ENCODE measurements at regions not wholly inside any gene's neighbourhood (a gene's known extent, or its start where the extent isn't known, plus 50 kb on each side); places are given as distances from the start of the nearest gene placed in this dataset.
"Not testable (repeated sequence)": the region's sequence is repeated elsewhere in the genome, so short reads cannot be mapped to it uniquely, and the experiment has no call there.

DNA sequence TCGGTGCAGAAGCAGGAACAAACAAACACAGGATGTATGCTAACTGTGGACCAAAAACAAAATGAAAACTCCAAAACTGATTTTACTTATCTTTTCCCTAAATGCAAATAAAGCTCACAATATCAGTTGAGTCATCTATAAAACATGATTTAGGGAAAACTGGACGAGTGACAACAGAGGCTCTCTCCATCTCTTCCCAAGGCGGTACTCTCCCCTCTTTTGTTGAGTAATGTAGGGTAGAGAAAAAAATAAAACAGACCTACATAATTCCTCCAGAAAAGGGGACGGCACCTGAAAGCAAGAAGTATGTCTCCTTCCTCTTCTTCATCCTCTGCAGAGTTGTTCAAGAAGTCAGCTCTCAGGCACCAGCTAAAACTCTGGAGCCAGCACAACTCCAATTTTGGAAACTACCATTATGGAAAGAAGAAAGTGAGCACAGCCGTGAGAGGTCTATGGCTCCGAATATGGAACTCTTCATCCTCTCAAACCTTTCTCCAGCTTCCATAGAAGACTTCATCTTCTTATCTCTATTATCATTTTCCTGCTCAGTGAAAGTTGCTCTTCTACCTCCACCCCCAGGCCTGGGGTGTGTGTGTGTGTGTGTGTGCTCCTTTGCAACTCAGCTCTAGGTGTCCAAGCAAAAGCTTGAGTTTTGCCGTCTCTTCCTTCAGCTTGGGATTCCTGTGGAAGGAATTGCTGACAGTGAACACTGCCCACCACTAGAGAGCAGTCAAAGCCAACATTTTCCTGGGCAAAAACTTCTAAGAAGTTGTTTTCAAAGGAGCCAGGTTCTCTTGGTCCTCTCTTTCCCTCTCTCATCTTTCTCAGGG is 155.4 kb downstream of the DIO2 start:
- DNase-seq: peak; percentile 52

DNA sequence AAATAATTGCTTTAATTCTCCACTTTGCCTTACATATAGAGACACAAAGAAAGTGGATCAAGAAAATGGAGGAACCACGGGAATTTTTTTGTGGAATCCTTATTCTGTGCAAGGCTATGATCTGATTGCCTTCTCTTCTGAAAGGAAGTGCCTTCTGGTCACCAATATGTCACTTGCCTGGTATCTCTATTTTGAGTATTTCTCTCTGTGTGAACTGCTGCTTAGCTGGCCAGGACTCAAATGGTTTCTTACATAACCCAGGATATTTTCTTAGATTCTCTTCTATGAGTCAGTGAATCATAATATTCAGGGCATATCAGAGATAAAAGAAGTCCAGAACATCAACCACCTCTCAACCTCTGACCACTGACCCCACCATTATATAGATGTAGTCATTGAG is 156.1 kb downstream of the DIO2 start:
- no peak for DNase-seq

DNA sequence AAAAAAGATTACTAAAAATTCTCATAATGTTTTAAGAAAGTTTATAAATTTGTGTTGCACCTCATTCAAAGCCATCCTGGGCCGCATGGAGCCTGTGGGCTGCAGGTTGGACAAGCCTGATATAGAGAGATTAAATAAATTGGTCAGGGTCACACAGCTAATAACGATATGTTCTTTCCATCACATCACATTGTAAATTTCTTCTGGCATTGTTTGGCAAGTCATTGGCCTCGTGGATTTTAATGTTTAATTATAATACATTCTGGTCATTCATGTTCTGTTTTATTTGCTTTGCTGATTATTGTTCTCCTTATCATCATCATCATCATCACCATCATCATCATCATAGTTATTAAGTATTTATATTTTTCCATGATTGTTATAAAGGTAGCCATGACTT is 157.3 kb downstream of the DIO2 start:
- DNase-seq: no peak

DNA sequence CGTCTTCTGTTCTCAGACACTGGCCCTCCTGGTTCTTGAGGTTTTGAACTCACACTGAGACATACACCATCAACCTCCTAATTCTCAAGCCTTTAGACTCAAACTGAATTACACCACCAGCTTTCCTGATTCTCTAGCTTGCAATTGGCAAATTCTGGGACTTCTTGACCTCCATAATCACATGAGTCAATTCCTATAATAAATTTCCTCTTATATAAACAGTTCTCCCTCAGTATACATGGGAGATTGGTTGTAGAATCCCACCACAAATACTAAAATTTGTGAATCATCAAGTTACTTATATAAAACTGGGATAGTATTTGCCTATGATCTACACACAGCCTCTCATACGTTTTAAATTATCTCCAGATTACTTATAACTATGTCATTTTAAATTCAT is 162.2 kb downstream of the DIO2 start:
- peak; percentile 62 for DNase-seq

DNA sequence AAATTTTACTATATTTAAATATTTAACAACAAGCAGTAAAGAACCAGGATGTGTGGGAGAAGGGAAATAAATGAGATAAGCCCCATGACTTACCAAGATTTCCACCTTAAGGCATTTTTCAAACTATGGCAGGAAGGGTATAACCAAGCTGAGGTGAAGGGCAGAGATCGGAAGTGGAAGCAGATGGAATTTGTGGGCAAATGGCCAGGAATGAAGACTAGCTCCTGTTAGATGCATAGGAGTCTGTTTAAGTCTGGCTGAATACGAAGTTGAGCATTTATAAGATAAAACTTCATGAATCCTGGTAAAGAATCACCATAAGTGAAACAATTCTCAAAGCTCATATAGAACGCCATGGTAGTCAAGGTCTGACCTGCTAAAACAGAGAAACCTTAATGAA is 163.5 kb downstream of the DIO2 start:
- DNase-seq: peak; percentile 21

DNA sequence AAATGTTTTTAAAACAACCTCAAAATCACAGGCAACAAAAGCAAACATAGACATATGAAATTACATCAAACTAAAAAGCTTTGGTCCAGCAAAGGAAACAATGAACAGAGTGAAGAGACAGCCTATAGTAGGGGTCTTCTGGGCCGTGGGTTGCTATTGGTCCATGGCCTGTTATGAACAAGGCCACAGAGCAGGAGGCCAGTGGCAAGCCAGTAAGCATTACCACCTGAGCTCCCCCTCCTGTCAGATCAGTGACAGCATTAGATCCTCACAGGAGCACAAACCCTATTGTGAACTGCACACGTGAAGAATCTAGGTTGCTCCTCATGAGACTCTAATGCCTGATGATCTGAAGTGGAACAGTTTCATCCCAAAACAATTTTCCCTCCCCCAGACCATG is 174.0 kb downstream of the DIO2 start:
- DNase-seq: no peak

DNA sequence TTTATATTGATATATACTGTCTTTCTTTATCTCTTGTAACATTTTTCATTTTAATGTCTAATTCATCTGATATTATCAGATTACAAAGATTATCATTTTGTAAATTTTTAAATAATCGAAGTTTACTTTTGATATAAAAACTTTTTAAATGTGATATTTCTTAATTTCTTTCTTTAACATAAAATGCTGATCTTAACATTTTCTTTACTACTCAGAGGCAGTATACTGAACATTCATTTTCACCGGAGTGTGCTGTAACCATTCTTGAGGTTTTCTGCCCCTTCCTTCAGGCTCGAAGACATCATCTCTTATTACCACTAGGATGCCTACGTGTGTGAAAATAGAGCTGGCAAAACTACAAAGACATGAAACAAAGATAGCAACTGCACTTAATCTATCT is 186.9 kb downstream of the DIO2 start:
- DNase-seq: no peak

DNA sequence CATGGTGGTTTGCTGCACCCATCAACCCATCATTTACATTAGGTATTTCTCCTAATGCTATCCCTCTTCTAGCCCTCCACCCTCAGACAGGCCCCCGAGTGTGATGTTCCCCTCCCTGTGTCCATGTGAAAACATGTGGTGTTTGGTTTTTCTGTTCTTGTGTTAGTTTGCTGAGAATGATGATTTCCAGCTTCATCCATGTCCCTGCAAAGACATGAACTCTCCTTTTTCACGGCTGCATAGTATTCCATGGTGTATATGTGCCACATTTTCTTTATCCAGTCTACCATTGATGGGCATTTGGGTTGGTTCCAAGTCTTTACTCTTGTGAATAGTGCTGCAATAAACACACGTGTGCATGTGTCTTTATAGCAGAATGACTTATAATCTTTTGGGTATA is 192.8 kb downstream of the DIO2 start:
- not testable (repeated sequence) for DNase-seq

DNA sequence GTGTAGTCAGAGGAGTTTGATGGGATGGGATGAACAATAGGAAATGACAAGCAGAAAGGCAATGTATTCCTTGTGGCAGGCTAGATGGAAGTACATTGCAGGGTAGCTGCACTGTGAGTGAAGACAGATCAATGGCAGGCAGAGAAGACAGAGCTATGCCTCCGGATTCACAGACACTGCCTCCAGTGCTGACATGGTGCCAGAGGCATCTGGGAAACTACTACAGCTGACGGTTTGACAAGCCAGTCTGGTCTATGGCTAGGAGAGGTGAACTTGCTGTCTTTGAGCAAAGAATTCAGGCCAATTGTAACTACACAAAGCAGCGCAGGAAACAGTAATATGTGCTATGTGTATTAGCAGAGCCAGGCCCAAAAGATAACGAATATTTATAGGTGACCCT is 193.5 kb downstream of the DIO2 start:
- no peak for DNase-seq

DNA sequence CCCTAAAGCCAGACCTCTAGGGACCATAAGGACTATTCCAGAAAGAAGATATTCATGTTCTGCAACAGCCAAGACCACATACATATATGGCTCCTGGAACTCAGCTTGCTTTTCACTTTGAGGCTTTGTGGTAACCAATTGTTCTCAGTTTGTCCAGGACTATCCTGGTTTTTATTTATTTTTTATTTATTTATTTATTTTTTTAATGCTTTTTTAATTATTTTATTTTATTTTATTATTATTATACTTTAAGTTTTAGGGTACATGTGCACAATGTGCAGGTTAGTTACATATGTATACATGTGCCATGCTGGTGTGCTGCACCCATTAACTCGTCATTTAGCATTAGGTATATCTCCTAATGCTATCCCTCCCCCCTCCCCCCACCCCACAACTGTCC is 201.1 kb downstream of the DIO2 start:
- not testable (repeated sequence) for DNase-seq

DNA sequence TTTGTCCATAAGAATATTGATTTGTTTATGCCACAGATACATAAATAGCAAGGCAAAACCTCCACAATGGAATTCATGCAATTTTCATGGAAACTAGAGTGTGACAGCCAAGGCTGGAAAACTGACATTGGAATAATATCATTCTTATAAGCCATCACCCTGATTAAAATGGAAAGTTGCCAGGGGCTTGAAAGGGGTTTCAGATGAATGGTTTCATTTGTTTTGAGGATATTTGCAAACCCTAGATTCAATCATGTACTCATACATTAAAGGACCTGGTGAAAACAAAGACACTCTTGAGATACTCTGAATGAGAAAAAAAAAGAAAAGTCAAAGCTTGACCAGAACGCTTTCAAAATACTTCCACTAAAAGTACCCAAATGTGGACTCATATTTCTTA is 205.7 kb downstream of the DIO2 start:
- DNase-seq: no peak

DNA sequence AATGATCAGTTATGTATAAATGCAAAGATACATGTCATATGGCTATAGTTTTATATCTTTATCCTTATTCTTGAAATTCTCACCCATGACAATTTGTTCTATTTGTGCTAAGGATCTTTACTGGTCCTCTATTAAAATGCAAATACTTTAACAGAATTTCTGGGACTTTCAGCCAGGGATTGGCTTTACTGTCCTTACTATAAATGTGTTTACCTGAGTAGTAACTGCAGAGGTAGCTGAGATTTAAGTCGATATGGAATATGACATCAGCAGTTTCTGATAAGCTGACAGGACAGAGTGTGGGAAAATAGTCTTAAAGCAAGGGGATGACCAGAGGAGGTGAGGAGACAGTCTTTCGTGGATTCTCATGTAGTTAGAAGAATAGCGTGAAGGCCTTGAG is 206.4 kb downstream of the DIO2 start:
- no peak for DNase-seq

DNA sequence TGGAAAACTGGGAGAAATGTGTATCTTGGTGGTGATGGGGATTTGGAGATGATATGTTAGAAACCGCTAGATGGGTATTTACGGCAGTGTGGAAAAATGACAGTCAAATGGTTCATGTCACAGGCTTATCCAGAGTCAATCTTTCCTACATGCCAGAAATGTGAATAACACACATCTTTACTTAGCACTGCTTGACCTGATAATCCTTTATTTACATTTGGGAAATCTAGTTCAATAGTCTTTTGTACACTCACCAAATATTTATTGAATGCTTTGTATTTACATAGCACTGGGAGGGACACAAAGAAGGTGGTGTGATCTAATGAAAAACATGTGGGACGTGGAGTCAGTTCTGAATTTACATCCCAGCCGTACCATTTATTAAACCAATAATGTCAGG is 208.2 kb downstream of the DIO2 start:
- DNase-seq: peak; percentile 64

DNA sequence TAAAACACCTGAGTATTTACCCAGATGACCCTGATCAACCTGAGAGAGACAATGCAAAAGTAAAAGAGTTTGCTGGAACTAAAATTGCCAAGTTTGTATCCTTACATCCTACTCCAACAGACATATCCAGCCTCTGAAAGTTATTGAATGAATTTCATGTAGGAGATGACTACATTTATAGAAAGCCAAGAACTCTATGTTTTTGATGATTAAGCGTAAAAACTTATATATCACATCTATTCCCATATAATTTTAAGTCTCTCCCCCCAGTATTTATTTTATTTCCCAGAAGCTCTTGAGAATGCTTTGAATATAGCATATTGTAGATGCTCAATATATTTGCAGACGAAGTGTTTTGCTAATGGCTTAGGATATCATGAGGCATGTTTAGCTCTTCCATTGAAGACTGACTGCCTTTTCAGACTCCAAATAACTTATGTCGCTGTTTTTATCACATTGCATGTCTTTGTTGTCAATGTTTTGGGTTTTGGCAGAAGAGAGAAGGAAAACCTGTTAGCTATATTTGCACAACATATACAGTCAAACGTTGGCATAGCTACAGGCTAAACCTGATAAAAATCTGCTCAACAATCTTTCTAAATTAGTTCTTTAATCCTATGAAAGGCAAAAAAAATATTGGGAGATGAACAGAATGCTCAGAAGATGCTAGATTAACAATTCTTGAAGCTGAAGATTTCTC is 213.6 kb downstream of the DIO2 start:
- DNase-seq: no peak

DNA sequence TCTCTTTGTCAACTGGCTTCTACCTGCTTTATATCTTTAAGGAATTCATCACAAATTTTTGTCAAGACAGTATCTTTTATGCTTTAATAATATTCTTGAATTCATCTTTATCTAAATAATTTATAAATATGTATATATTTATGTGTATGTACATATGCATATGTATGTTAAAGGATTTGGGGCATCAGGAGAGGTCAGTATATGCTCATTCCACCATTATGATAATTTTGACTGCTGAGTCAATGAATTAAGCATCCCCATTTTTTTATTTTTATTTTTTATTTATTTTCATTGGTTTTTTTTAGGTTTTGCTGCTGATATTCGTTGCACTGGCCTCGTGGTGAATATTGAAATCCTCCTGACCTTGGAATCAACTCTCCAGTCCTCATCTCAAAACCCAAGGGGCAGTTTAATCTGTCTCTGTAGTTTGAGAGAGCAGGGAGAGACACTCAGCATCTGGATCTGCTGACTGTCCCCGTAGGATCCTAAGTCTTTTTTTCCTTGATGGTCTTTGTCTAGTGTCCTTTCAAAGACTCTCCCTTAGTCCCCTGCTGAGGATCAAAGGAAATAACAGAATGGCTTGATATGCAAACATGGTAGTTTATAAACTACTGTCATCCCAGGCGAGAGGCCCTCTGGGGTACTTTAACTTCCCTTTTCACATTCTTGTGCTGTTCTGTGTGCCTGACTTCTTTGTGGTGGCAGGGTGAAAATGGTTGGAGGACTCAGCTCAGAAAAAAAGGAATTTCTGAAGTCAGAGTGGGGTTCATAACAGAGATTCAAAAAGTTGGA is 218.7 kb downstream of the DIO2 start:
- DNase-seq: no peak

DNA sequence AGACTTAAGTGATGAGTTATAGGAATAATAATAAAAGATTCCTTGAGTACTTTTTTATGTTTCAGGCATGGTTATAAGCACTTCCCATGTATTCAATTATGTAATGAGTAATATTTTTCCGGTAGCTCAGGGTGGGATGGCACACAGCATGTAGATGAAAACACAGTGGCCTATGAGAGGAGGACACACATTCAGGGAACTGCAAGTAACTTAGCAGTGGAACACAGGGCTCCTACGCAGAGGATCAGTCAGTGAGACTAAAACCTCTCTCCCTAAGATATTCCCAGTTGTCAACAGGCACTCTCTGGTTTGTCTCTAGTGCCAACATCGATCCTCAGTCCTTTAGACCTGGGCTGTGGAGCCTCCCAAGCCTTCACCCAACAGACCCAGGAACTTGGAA is 219.4 kb downstream of the DIO2 start:
- DNase-seq: no peak

DNA sequence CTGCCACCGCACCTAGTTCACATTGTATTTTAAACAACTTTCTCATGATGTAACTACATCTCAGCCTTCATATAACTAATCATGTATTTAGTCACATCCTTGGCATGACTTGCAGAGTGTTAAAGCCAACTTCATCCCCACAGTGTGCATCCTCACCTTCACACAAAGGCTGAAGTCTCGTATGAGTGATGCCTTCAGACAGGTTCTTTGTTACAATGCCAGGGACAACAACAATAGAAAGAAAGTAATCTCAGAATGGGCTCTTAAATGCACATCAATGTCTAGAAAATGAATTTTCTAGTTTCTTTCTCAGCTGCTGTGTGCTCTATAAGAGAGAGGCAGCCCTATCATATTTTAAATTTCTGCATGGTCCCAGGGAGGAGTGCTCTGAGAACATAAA is 221.3 kb downstream of the DIO2 start:
- DNase-seq: no peak

DNA sequence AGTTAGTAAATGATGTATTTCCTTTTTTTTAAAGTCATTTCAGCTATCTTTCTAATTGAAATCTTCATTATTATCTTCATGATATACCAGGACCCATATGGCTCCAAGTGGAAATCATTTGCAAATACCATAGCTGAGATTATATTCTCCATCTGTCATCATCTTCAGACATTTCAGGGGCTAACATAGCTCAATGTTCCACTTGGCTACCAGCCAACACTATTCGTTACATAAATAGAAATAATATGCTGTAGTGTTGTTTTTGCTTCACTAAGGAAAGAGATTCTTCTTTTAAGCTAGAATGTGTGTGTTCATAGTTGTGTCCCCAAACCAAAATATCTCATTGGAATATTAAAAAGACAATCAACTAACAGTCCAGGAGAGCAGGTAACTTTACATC is 225.1 kb downstream of the DIO2 start:
- DNase-seq: no peak

DNA sequence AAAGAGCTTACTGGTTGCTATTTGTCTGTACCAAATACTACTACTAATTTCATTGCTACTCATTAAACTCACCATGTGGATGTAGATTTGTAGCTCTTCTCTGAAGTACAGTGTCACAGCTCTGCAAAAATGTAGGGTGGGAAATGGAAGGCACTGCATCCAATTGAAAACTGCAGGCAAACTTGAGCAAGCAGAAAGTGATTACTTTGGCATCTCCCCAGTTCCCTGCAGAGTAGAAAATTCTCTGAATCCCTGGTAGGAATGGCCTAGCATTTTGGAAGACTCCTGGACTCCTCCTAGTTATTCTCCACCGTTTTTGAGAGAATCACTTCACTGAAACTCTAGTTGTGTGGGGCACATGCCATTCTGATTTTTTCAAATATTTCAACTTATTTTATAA is 239.1 kb downstream of the DIO2 start:
- no peak for DNase-seq

DNA sequence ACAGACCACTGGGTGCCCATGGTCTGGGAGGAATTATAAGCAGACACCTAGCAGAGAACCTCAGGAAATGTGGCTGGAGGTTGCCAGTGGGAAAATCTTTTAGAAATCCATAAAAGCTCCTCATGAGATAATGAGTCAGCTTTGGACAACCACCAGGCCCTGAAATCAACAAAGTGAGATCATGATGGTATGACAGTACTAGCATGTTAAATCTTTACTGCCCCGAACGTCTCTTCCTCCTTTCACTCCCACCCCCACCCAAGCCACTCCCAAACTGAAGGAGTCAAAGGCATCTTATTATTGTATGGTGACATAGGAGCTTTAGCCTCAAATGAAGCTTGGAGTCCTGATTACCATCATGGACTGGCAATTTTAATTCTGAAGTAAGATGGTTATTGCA is 240.0 kb downstream of the DIO2 start:
- peak; percentile 47 for DNase-seq

DNA sequence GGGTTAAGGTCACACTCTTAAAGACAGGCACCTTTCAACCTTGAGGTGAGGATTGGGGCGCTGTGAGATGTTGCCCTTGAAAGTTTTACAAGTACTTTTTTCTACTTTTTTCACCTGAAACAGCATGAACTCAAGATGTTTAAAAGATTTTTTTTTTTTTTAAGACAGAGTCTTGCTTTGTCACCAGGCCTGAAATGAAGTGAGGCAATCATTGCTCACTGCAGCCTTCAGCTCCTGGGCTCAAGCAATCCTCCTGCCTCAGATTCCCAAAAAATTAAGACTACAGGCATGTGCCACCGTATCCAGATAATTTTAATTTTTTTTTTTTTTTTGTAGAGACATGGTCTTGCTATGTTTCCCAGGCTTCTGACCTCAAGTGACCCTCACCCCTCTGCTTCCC is 243.9 kb downstream of the DIO2 start:
- DNase-seq: no peak

DNA sequence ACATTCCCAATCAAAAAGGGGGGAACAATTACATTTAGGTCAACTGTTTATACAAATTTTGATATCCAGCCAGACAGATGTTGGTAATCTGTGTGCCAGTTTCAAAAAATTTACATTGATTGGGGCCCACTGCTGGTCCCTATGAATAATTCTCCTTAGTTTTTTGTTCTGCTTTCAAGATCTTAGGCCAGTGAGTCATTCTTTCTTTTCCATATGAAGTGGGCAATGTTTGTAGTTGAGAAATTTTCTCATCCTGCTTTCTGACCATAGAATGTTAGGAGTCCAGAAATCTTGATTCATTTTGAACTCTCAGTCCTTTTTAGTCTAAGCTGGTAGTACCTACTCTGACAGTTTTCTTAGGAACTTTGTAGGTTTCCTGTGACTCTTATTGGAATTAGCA is 244.3 kb downstream of the DIO2 start:
- DNase-seq: peak; percentile 18

DNA sequence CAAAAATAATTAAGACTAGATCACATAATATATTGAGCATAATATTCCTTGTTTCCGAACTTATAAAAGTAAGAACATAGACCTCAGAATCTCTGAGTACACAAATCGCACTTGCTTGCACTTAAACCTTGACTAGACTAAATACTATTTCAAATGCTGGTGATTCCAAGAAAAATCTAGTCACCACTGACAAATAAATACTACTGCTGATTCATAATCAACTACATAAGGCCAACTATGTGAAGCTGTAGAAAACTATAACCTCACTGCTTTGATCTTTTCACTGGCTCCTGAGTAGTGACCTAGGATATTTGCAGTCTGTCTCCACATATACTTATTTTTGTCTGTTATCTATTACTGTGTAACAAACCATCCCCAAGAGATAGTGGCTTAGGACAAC is 245.4 kb downstream of the DIO2 start:
- DNase-seq: peak; percentile 10

DNA sequence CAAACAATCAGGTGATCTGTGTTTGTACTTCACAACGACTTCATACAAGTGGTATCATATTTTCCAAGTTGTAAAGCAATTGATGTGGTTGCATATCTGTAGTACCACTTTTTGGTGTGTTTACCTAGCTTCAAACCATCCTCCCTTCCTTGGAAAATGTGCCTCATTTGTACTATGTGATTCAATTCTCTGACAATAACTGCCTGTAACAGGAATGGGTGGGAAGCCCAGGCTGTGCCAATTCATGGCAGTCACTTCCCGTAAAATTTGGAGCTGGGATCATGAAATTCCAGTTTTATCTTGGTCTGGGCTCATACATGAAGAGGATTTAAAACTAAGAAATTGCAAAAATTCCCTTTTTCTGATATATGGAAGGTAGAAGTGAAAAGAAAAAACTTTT is 250.1 kb downstream of the DIO2 start:
- no peak for DNase-seq
